ENCODE measurements at regions not wholly inside any gene's neighbourhood (a gene's known extent, or its start where the extent isn't known, plus 50 kb on each side); places are given as distances from the start of the nearest gene placed in this dataset.
"Not testable (repeated sequence)": the region's sequence is repeated elsewhere in the genome, so short reads cannot be mapped to it uniquely, and the experiment has no call there.

GRCh38 chr5:52017567-52017966 is 634.3 kb downstream of the ISL1 start:
- Mint-ChIP-seq H3K9me3 (no peaks in the 10 kb centered on the region), H3K27me3 (ENCODE audit: low read depth) (peaks cover 5% of the 10 kb centered on the region)
- no peak for DNase-seq (ENCODE audit: low read depth, low spot score)

GRCh38 chr5:52024359-52024758 is 641.1 kb downstream of the ISL1 start:
- Mint-ChIP-seq H3K4me1 (no peaks in the 10 kb centered on the region), H3K27ac (ENCODE audit: unreplicated experiment) (no peak overlapping the region), H3K36me3 (ENCODE audit: low read depth) (no peaks in the 10 kb centered on the region), H3K27me3 (ENCODE audit: low read depth) (no peaks in the 10 kb centered on the region), H3K9me3 (peaks cover 3% of the 10 kb centered on the region), H3K4me3 (no peak overlapping the region)
- DNase-seq (ENCODE audit: low read depth, low spot score) = no peak
- no peak for TF ChIP-seq CTCF (conservative IDR thresholded peaks at IDR 0.05)

More at GRCh38 chr5:52017567-52017966, 634.3 kb downstream of the ISL1 start:
- Mint-ChIP-seq H3K36me3 (ENCODE audit: low read depth) (no peaks in the 10 kb centered on the region), H3K27ac (ENCODE audit: unreplicated experiment) (no peak overlapping the region), H3K4me1 (peaks cover 18% of the 10 kb centered on the region), H3K4me3 (no peak overlapping the region)
- no peak for TF ChIP-seq CTCF (conservative IDR thresholded peaks at IDR 0.05)

- H3K27me3 Mint-ChIP-seq (ENCODE audit: low read depth); H3K36me3 Mint-ChIP-seq (ENCODE audit: low read depth); H3K27ac Mint-ChIP-seq (ENCODE audit: unreplicated experiment); H3K4me3 Mint-ChIP-seq; DNase-seq (ENCODE audit: low read depth, low spot score); H3K4me1 Mint-ChIP-seq; H3K9me3 Mint-ChIP-seq: not testable (repeated sequence)
Observed at GRCh38 chr5:52029836-52030235, 646.6 kb downstream of the ISL1 start.

GRCh38 chr5:52041842-52042241 is 658.6 kb downstream of the ISL1 start:
- Mint-ChIP-seq H3K27me3 (ENCODE audit: low read depth) (no peaks in the 10 kb centered on the region), H3K9me3 (no peaks in the 10 kb centered on the region), H3K36me3 (ENCODE audit: low read depth) (no peaks in the 10 kb centered on the region), H3K4me1 (peaks cover 17% of the 10 kb centered on the region), H3K27ac (ENCODE audit: unreplicated experiment) (no peak overlapping the region), H3K4me3 (no peak overlapping the region)
- no peak for TF ChIP-seq CTCF (conservative IDR thresholded peaks at IDR 0.05)
- no peak for DNase-seq (ENCODE audit: low read depth, low spot score)

GRCh38 chr5:52043137-52043536 is 659.9 kb downstream of the ISL1 start:
- no peak for DNase-seq (ENCODE audit: low read depth, low spot score)
- no peak overlapping the region for H3K27ac Mint-ChIP-seq (ENCODE audit: unreplicated experiment)
- peaks cover 17% of the 10 kb centered on the region for H3K4me1 Mint-ChIP-seq
- no peak for TF ChIP-seq CTCF (conservative IDR thresholded peaks at IDR 0.05)
- peaks cover 3% of the 10 kb centered on the region for H3K27me3 Mint-ChIP-seq (ENCODE audit: low read depth)
- peaks cover 2% of the 10 kb centered on the region for H3K9me3 Mint-ChIP-seq
- H3K36me3 Mint-ChIP-seq (ENCODE audit: low read depth) = no peaks in the 10 kb centered on the region
- H3K4me3 Mint-ChIP-seq = no peak overlapping the region

GRCh38 chr5:52043543-52043942 is 660.3 kb downstream of the ISL1 start:
- Mint-ChIP-seq H3K27me3 (ENCODE audit: low read depth) (peaks cover 3% of the 10 kb centered on the region), H3K4me1 (peaks cover 17% of the 10 kb centered on the region), H3K9me3 (peaks cover 2% of the 10 kb centered on the region), H3K4me3 (no peak overlapping the region), H3K36me3 (ENCODE audit: low read depth) (no peaks in the 10 kb centered on the region), H3K27ac (ENCODE audit: unreplicated experiment) (no peak overlapping the region)
- no peak for DNase-seq (ENCODE audit: low read depth, low spot score)
- TF ChIP-seq CTCF (conservative IDR thresholded peaks at IDR 0.05) = no peak

All from neural crest cell (in vitro differentiated cells).